ENCODE measurements at regions not wholly inside any gene's neighbourhood (a gene's known extent, or its start where the extent isn't known, plus 50 kb on each side); places are given as distances from the start of the nearest gene placed in this dataset.

DNA sequence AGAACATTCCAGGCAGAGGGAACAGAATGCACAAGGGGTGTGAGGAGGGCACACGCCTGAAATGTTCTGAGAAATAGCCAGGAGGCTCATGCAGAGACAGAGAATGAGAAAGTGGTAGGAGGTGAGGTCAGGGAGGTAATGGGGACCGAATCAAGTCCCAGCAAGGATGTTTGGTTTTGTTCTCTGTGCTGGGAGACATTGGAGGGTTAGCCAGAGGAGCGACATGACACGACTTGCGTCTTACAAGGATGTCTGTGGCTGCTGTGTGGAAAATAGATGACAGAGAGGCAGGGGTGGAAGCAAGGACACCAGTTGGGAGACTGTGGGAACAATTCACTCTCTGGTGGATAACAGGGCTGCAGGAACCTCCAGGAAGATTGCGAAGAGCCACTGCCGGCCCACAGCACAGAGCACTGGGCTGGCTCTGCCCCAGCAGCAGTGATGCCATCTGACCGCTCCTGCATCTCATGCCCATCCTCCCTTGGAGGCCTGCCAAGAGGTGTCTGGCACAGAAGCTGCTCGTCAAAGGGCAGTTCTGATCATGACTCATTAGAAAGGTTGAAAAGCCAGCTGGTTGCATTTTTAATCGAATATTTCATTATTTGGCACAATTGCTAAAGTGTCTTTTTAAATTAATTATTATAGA lies 57.7 kb upstream of the CD83 start:
- H3K79me2 ChIP-seq (ENCODE audit: low read length), result no peaks in the 10 kb centered on the region
- no peaks in the 10 kb centered on the region for H4K20me1 ChIP-seq (ENCODE audit: insufficient read depth, low read length)
- H3K9me3 ChIP-seq (ENCODE audit: insufficient read depth, low read length), result no peaks in the 10 kb centered on the region
- TF ChIP-seq, protein P1, sequence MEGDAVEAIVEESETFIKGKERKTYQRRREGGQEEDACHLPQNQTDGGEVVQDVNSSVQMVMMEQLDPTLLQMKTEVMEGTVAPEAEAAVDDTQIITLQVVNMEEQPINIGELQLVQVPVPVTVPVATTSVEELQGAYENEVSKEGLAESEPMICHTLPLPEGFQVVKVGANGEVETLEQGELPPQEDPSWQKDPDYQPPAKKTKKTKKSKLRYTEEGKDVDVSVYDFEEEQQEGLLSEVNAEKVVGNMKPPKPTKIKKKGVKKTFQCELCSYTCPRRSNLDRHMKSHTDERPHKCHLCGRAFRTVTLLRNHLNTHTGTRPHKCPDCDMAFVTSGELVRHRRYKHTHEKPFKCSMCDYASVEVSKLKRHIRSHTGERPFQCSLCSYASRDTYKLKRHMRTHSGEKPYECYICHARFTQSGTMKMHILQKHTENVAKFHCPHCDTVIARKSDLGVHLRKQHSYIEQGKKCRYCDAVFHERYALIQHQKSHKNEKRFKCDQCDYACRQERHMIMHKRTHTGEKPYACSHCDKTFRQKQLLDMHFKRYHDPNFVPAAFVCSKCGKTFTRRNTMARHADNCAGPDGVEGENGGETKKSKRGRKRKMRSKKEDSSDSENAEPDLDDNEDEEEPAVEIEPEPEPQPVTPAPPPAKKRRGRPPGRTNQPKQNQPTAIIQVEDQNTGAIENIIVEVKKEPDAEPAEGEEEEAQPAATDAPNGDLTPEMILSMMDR (IDR thresholded peaks at IDR 0.05; ENCODE audit: low read depth, low read length), result no peak
- TF ChIP-seq EZH2phosphoT487 (IDR thresholded peaks at IDR 0.05; ENCODE audit: low read depth), result no peak
- H2AFZ ChIP-seq (ENCODE audit: low read depth, low read length), result no peak overlapping the region
- H3K27ac ChIP-seq (ENCODE audit: low read length), result no peak overlapping the region
- no peak overlapping the region for H3K9ac ChIP-seq (ENCODE audit: low read length)
- no peaks in the 10 kb centered on the region for H3K4me1 ChIP-seq (ENCODE audit: low read length)
- no peak overlapping the region for H3K4me3 ChIP-seq (ENCODE audit: low read length)
- H3K36me3 ChIP-seq (replicated peaks; ENCODE audit: low read depth, low read length), result peaks cover 4% of the 10 kb centered on the region
- no peaks in the 10 kb centered on the region for H3K27me3 ChIP-seq (ENCODE audit: low read depth, low read length)
- no peak overlapping the region for H3K4me2 ChIP-seq (ENCODE audit: low read length)

- H3K9me3 ChIP-seq (ENCODE audit: insufficient read depth, low read length), result no peaks in the 10 kb centered on the region
- no peak overlapping the region for H3K27ac ChIP-seq (ENCODE audit: low read length)
- TF ChIP-seq, protein P1 (IDR thresholded peaks at IDR 0.05; ENCODE audit: low read depth, low read length), result no peak
- no peak for TF ChIP-seq EZH2phosphoT487 (IDR thresholded peaks at IDR 0.05; ENCODE audit: low read depth)
- no peaks in the 10 kb centered on the region for H3K27me3 ChIP-seq (ENCODE audit: low read depth, low read length)
- no peaks in the 10 kb centered on the region for H3K4me1 ChIP-seq (ENCODE audit: low read length)
- H3K4me2 ChIP-seq (ENCODE audit: low read length), result no peak overlapping the region
- H3K79me2 ChIP-seq (ENCODE audit: low read length), result no peaks in the 10 kb centered on the region
- no peak overlapping the region for H3K4me3 ChIP-seq (ENCODE audit: low read length)
- H4K20me1 ChIP-seq (ENCODE audit: insufficient read depth, low read length), result no peaks in the 10 kb centered on the region
- no peak overlapping the region for H3K9ac ChIP-seq (ENCODE audit: low read length)
- H3K36me3 ChIP-seq (replicated peaks; ENCODE audit: low read depth, low read length), result peaks cover 4% of the 10 kb centered on the region
- H2AFZ ChIP-seq (ENCODE audit: low read depth, low read length), result no peak overlapping the region
Observed at GRCh38 chr6:14060971-14061370, 56.6 kb upstream of the CD83 start.

- no peaks in the 10 kb centered on the region for H3K9me3 ChIP-seq (ENCODE audit: insufficient read depth, low read length)
- no peaks in the 10 kb centered on the region for H4K20me1 ChIP-seq (ENCODE audit: insufficient read depth, low read length)
- H3K27me3 ChIP-seq (ENCODE audit: low read depth, low read length), result no peaks in the 10 kb centered on the region
- H3K4me2 ChIP-seq (ENCODE audit: low read length), result no peak overlapping the region
- peaks cover 4% of the 10 kb centered on the region for H3K36me3 ChIP-seq (replicated peaks; ENCODE audit: low read depth, low read length)
- peaks cover 1% of the 10 kb centered on the region; the same call in 1 of the 2 replicates for H3K4me1 ChIP-seq (ENCODE audit: low read length)
- H3K4me3 ChIP-seq (ENCODE audit: low read length), result no peak overlapping the region
- H3K79me2 ChIP-seq (ENCODE audit: low read length), result no peaks in the 10 kb centered on the region
- no peak overlapping the region for H3K9ac ChIP-seq (ENCODE audit: low read length)
- no peak overlapping the region for H2AFZ ChIP-seq (ENCODE audit: low read depth, low read length)
- TF ChIP-seq, protein P1 (IDR thresholded peaks at IDR 0.05; ENCODE audit: low read depth, low read length), result no peak
- TF ChIP-seq EZH2phosphoT487 (IDR thresholded peaks at IDR 0.05; ENCODE audit: low read depth), result no peak
- H3K27ac ChIP-seq (ENCODE audit: low read length), result no peak overlapping the region
Observed at GRCh38 chr6:14061643-14062042, 55.9 kb upstream of the CD83 start.

GRCh38 chr6:14062345-14063029 lies 55.1 kb upstream of the CD83 start:
- peaks cover 4% of the 10 kb centered on the region for H3K36me3 ChIP-seq (replicated peaks; ENCODE audit: low read depth, low read length)
- H3K4me3 ChIP-seq (ENCODE audit: low read length), result no peak overlapping the region
- TF ChIP-seq EZH2phosphoT487 (IDR thresholded peaks at IDR 0.05; ENCODE audit: low read depth), result no peak
- TF ChIP-seq, protein P1 (IDR thresholded peaks at IDR 0.05; ENCODE audit: low read depth, low read length), result no peak
- no peak overlapping the region for H2AFZ ChIP-seq (ENCODE audit: low read depth, low read length)
- no peaks in the 10 kb centered on the region for H3K79me2 ChIP-seq (ENCODE audit: low read length)
- H3K4me2 ChIP-seq (ENCODE audit: low read length), result no peak overlapping the region
- no peaks in the 10 kb centered on the region for H3K9me3 ChIP-seq (ENCODE audit: insufficient read depth, low read length)
- no peaks in the 10 kb centered on the region for H4K20me1 ChIP-seq (ENCODE audit: insufficient read depth, low read length)
- H3K4me1 ChIP-seq (ENCODE audit: low read length), result peaks cover 7% of the 10 kb centered on the region
- H3K27ac ChIP-seq (ENCODE audit: low read length), result no peak overlapping the region
- no peaks in the 10 kb centered on the region for H3K27me3 ChIP-seq (ENCODE audit: low read depth, low read length)
- no peak overlapping the region for H3K9ac ChIP-seq (ENCODE audit: low read length)

Measured in OCI-LY3 (cell line).